Mucosa of descending colon (tissue), 3 donors: ENCODE measurements at regions not wholly inside any gene's neighbourhood (a gene's known extent, or its start where the extent isn't known, plus 50 kb on each side); places are given as distances from the start of the nearest gene placed in this dataset.

ENCODE experiments used
- ATAC-seq: fragments of 200-7000 bp; cut with Tn5 transposase; one replicate; pipeline ENCODE4 v1.9.1; 2020; ENCODE audit warnings: mild to moderate bottlenecking, moderate library complexity
- DNase-seq, 3 donors: peaks; one replicate each; pipeline ENCODE4 v3.0.0-alpha.2; 2020
- H3K36me3 ChIP-seq: fragments of 200-600 bp; one replicate; pipeline ENCODE4 v1.8.0; 2021; ENCODE audit warnings: low read depth, mild to moderate bottlenecking
- H3K4me1 ChIP-seq: fragments of 200-600 bp; one replicate; pipeline ENCODE4 v1.8.0; 2021; ENCODE audit warnings: low read depth, mild to moderate bottlenecking
- H3K4me3 ChIP-seq: fragments of 200-600 bp; one replicate; pipeline ENCODE4 v1.8.0; 2021; ENCODE audit warnings: mild to moderate bottlenecking
- H3K9me3 ChIP-seq: fragments of 200-600 bp; one replicate; pipeline ENCODE4 v1.8.0; 2021; ENCODE audit warnings: mild to moderate bottlenecking
- intact Hi-C, 2 donors: fragments of 100-400 bp; cut with DNase I in 1 of 2; cut with micrococcal nuclease in 1 of 2; formaldehyde crosslinking; loops; one replicate each; pipeline versions ENCODE4 v1.11.0 to v1.11.1; 2022; cut with DNase I, micrococcal nuclease
- TF ChIP-seq, protein P1 (sequence below): fragments of 200-600 bp; IDR thresholded peaks from one replicate; pipeline ENCODE4 v1.8.0; 2022; ENCODE audit warnings: antibody characterized with exemption, mild to moderate bottlenecking
- donor health status: DM: no; HTN: no; CAD: no; lungs with moderate emphysema.
- donor health status: DM: no; HTN: no; CAD: no.
- donor health status: DM: no; HTN: yes; CAD: no.

DNA sequence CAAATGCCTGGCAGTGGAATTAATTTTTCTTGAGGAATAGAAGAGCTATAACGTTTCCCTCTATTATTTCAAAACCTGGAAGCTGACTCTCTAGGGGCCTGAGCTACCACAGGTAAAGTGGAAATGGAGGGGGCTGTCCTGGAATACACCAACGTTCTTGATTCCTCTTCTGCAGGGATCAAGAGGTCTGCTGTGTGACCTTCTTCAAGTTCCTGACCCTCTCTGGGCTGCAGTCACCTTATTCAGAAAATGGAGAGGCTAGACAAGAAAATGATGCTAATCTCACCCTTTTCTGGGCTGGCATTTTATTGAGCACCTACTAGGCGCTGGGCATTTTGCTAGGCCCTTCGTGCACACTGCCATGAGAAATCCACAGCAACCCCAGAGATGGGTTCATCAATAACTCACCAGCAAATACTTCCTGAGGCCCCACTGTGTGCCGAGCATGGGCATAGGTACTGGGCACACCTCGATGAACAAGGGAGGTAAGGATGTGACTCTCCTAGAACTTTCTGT lies 55.2 kb upstream of the DLK1 start:
- Histone ChIP-seq H3K36me3 (no peaks in the 10 kb centered on the region), H3K9me3 (no peaks in the 10 kb centered on the region), H3K4me3 (no peak overlapping the region), H3K4me1 (peaks cover 20% of the 10 kb centered on the region)
- intact Hi-C loops = no loop called here
- TF ChIP-seq, protein P1, sequence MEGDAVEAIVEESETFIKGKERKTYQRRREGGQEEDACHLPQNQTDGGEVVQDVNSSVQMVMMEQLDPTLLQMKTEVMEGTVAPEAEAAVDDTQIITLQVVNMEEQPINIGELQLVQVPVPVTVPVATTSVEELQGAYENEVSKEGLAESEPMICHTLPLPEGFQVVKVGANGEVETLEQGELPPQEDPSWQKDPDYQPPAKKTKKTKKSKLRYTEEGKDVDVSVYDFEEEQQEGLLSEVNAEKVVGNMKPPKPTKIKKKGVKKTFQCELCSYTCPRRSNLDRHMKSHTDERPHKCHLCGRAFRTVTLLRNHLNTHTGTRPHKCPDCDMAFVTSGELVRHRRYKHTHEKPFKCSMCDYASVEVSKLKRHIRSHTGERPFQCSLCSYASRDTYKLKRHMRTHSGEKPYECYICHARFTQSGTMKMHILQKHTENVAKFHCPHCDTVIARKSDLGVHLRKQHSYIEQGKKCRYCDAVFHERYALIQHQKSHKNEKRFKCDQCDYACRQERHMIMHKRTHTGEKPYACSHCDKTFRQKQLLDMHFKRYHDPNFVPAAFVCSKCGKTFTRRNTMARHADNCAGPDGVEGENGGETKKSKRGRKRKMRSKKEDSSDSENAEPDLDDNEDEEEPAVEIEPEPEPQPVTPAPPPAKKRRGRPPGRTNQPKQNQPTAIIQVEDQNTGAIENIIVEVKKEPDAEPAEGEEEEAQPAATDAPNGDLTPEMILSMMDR = no peak
- no peak for ATAC-seq
- DNase-seq = no peak

- TF ChIP-seq, protein P1 = no peak
- H3K9me3 ChIP-seq = no peaks in the 10 kb centered on the region
- H3K4me1 ChIP-seq = peaks cover 24% of the 10 kb centered on the region
- intact Hi-C loops = no loop called here
- no peaks in the 10 kb centered on the region for H3K36me3 ChIP-seq
- DNase-seq (no peak), ATAC-seq (no peak)
- no peak overlapping the region for H3K4me3 ChIP-seq
Observed at GRCh38 chr14:100671906-100672305, 54.8 kb upstream of the DLK1 start.

DNA sequence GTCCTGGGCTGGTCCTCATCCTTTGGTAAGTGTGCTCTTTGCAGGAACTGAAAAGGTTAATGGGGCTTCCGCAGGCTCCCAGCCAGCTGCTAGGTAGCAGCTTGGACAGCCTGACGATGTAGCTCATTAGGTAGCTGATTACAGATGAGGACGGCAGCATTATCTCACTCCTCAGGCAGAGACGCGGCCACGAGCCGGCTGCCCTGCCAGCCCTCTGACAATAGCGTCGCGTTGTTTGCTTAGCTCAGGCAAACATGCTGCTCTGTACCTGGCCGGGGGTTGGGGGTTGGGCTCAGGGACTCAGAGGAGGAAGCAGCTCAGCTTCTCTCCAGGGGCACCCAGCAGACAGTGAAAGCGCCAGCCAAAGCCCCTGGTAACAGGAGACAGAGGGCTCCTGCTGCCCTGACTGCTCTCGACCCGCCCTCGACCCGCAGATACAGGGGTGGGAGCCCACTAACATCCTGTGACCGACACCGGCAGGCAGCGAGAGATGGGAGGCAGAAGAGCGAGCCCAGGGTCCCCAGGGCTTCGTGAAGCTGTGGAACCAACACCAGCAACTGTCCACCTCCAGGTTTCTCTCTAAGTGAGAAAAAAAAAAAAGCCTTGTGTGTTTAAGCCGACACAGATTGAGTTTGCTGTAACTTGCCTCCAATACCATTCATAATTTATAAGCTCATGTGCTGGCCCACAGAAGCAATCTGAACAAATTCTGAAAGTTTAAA lies 53.4 kb upstream of the DLK1 start:
- H3K36me3 ChIP-seq = no peaks in the 10 kb centered on the region
- no peak overlapping the region for H3K4me3 ChIP-seq
- no peaks in the 10 kb centered on the region for H3K9me3 ChIP-seq
- TF ChIP-seq, protein P1 = no peak
- intact Hi-C loops = no loop called here
- DNase-seq (peak; percentile 83 to 85 (median 84)), ATAC-seq (peak; percentile 74)
- H3K4me1 ChIP-seq = peaks cover 37% of the 10 kb centered on the region

GRCh38 chr14:100673807-100674154 lies 52.9 kb upstream of the DLK1 start:
- intact Hi-C loops = no loop called here
- no peaks in the 10 kb centered on the region for H3K36me3 ChIP-seq
- no peak for ATAC-seq
- no peak for DNase-seq
- TF ChIP-seq, protein P1 = no peak
- H3K9me3 ChIP-seq = no peaks in the 10 kb centered on the region
- H3K4me1 ChIP-seq = peaks cover 37% of the 10 kb centered on the region
- no peak overlapping the region for H3K4me3 ChIP-seq

- Histone ChIP-seq H3K4me1 (peaks cover 37% of the 10 kb centered on the region), H3K36me3 (no peaks in the 10 kb centered on the region), H3K9me3 (no peaks in the 10 kb centered on the region), H3K4me3 (no peak overlapping the region)
- DNase-seq (no peak), ATAC-seq (no peak)
- intact Hi-C loops = no loop called here
- TF ChIP-seq, protein P1 = no peak
Observed at GRCh38 chr14:100674428-100674827, 52.3 kb upstream of the DLK1 start.
